PFSK-1 (cell line): ENCODE measurements at regions not wholly inside any gene's neighbourhood (a gene's known extent, or its start where the extent isn't known, plus 50 kb on each side); places are given as distances from the start of the nearest gene placed in this dataset.

ENCODE experiments used
- SIN3A ChIP-seq: IDR thresholded peaks from 2 replicates; pipeline ENCODE4 v1.6.1; 2012; ENCODE audit warnings: mild to moderate bottlenecking, low read length, moderate library complexity, borderline replicate concordance; ENCODE audit not compliant: insufficient read depth
- TAF1 ChIP-seq: IDR thresholded peaks from 2 replicates; pipeline ENCODE4 v1.6.1; 2012; ENCODE audit warnings: low read length, control low read depth, borderline replicate concordance; ENCODE audit not compliant: insufficient read depth

DNA sequence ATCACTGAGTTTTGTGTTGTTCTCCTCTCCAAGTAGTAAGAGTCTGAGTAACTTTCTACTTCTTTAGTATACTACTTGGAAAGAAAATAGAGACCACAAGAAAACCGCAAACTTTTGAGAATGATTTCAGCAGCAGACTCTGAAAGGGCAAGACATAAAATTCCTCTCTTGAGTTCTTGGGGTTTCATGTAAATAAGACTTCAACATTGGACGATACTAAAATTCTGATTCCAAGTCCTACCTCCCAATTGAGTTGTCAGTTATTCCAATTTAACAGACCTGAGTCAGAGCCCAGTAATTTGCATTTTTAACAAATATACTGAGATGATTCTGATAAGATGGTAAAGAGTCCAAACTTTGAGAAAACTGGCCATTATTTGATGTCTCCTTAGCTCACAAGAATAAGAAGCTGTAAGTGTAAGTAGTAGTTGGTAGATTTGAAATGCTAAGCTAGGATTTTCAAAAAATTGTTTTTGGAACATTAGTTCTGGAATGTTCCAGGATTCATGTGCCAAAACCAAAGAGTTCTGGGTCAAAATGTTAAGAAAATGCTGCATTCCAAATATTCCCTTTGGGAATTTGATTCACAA, 261.6 kb upstream of the SPOPL start:
- TF ChIP-seq TAF1 (no peak), SIN3A (no peak)
